HFFc6 (cell line): ENCODE measurements at regions not wholly inside any gene's neighbourhood (a gene's known extent, or its start where the extent isn't known, plus 50 kb on each side); places are given as distances from the start of the nearest gene placed in this dataset.

Source experiments
- DNase-seq: peaks from one replicate; pipeline ENCODE4 v3.0.0-alpha.2; 2018
- H3K27ac Mint-ChIP-seq: 2 replicates; pipeline ENCODE4 v1.8.0; 2020; ENCODE audit warnings: mild to moderate bottlenecking, mixed read lengths
- H3K27me3 Mint-ChIP-seq: 2 replicates; pipeline ENCODE4 v1.8.0; 2021; ENCODE audit warnings: mild to moderate bottlenecking, moderate library complexity, mixed read lengths; ENCODE audit not compliant: insufficient read depth
- H3K36me3 Mint-ChIP-seq: 2 replicates; pipeline ENCODE4 v1.8.0; 2021; ENCODE audit warnings: low read depth, mixed read lengths
- H3K4me1 Mint-ChIP-seq: 2 replicates; pipeline ENCODE4 v1.8.0; 2020; ENCODE audit warnings: low read depth, mixed read lengths
- H3K4me3 Mint-ChIP-seq: 2 replicates; pipeline ENCODE4 v1.8.0; 2020; ENCODE audit warnings: mild to moderate bottlenecking, moderate library complexity, mixed read lengths
- H3K9me3 Mint-ChIP-seq: 2 replicates; pipeline ENCODE4 v1.8.0; 2020; ENCODE audit warnings: mild to moderate bottlenecking, mixed read lengths
- CTCF ChIP-seq: fragments of 200-600 bp; sonication (generic); IDR thresholded peaks from 2 replicates; pipeline ENCODE4 v1.5.0; 2021; ENCODE audit warnings: antibody characterized with exemption, mild to moderate bottlenecking

- no peak overlapping the region for H3K27ac Mint-ChIP-seq
- H3K4me3 Mint-ChIP-seq, result no peak overlapping the region
- no peaks in the 10 kb centered on the region for H3K36me3 Mint-ChIP-seq
- H3K4me1 Mint-ChIP-seq, result no peaks in the 10 kb centered on the region
- DNase-seq, result no peak
- TF ChIP-seq CTCF, result no peak
- H3K9me3 Mint-ChIP-seq, result no peaks in the 10 kb centered on the region
- H3K27me3 Mint-ChIP-seq, result no peaks in the 10 kb centered on the region
These were observed 403.3 kb upstream of the SGO1 start for GRCh38 chr3:20589275-20589674.

GRCh38 chr3:20588781-20589180 is 402.8 kb upstream of the SGO1 start:
- Mint-ChIP-seq H3K4me1 (no peaks in the 10 kb centered on the region), H3K36me3 (no peaks in the 10 kb centered on the region), H3K27ac (no peak overlapping the region), H3K4me3 (no peak overlapping the region), H3K9me3 (no peaks in the 10 kb centered on the region), H3K27me3 (no peaks in the 10 kb centered on the region)
- no peak for TF ChIP-seq CTCF
- no peak for DNase-seq

GRCh38 chr3:20583648-20584047 is 397.6 kb upstream of the SGO1 start:
- Mint-ChIP-seq H3K36me3 (peaks cover 2% of the 10 kb centered on the region), H3K27ac (no peak overlapping the region), H3K4me1 (peaks cover 3% of the 10 kb centered on the region), H3K9me3 (no peaks in the 10 kb centered on the region), H3K4me3 (no peak overlapping the region), H3K27me3 (no peaks in the 10 kb centered on the region; the same call in 1 of the 2 replicates)
- TF ChIP-seq CTCF, result no peak
- DNase-seq, result no peak

- H3K27me3 Mint-ChIP-seq, result no peaks in the 10 kb centered on the region; the same call in 1 of the 2 replicates
- H3K4me3 Mint-ChIP-seq, result peak overlapping the region; percentile 36
- DNase-seq, result peak; percentile 54
- peaks cover 11% of the 10 kb centered on the region for H3K36me3 Mint-ChIP-seq
- H3K27ac Mint-ChIP-seq, result peak overlapping the region; percentile 97
- H3K4me1 Mint-ChIP-seq, result peaks cover 75% of the 10 kb centered on the region
- no peak for TF ChIP-seq CTCF
- H3K9me3 Mint-ChIP-seq, result no peaks in the 10 kb centered on the region
These were observed 390.2 kb upstream of the SGO1 start for GRCh38 chr3:20576228-20576627.

GRCh38 chr3:20575146-20575545 is 389.1 kb upstream of the SGO1 start:
- H3K9me3 Mint-ChIP-seq, result no peaks in the 10 kb centered on the region
- H3K36me3 Mint-ChIP-seq, result peaks cover 11% of the 10 kb centered on the region
- H3K4me3 Mint-ChIP-seq, result peak overlapping the region; percentile 69
- peak; percentile 92 for DNase-seq
- H3K4me1 Mint-ChIP-seq, result peaks cover 79% of the 10 kb centered on the region
- peak overlapping the region; percentile 97 for H3K27ac Mint-ChIP-seq
- H3K27me3 Mint-ChIP-seq, result no peaks in the 10 kb centered on the region; the same call in 1 of the 2 replicates
- no peak for TF ChIP-seq CTCF

GRCh38 chr3:20574746-20575145 is 388.7 kb upstream of the SGO1 start:
- Mint-ChIP-seq H3K27ac (peak overlapping the region; percentile 97), H3K9me3 (no peaks in the 10 kb centered on the region), H3K27me3 (no peaks in the 10 kb centered on the region; the same call in 1 of the 2 replicates), H3K36me3 (peaks cover 11% of the 10 kb centered on the region), H3K4me3 (peak overlapping the region; percentile 69), H3K4me1 (peaks cover 79% of the 10 kb centered on the region)
- peak; percentile 88 for DNase-seq
- TF ChIP-seq CTCF, result no peak
